ENCODE measurements at regions not wholly inside any gene's neighbourhood (a gene's known extent, or its start where the extent isn't known, plus 50 kb on each side); places are given as distances from the start of the nearest gene placed in this dataset.

DNA sequence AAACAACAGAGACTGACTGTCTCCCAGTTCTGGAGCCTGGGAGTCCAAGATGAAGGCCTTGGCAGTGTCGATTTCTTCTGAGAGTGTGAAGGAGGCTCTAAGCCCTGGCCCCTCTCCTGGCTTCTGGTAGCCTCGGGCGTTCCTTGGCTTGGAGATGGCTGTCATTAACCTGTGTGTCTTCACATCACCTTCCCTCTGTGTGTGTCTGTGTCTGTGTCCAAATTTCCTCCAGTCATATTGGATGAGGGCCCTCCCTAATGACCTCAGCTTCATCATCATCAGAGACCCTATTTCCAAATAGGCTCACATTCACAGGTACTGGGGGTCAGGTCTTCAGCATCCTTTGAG lies 138.3 kb downstream of the TOMM20 start:
- no peak for DNase-seq (ENCODE audit: extremely low read depth in 1 of 2, low read depth in 1 of 2)

GRCh38 chr1:234989479-234990327 lies 138.9 kb downstream of the TOMM20 start:
- no peak for DNase-seq (ENCODE audit: extremely low read depth in 1 of 2, low read depth in 1 of 2)

DNA sequence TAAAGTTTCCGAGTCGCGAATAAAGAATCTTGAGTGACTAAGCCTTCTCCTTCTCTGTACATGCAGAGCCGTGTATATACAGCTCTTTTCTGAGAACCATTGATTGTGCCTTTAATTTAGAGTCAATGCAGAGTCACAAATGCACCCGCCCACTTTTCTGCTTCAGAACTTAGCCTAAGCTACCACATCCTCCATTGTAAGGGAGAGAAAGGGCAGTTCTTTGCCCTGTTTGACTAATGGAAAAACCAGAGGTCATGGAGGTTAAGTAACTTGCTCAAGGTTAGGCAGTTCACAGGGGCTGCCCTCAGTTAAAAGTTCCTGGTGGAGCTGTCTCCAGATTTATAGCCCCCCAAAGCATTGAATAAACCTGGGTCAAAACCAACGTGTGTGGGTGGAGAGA lies 139.6 kb downstream of the TOMM20 start:
- DNase-seq (ENCODE audit: extremely low read depth in 1 of 2, low read depth in 1 of 2): peak in 1 of 2 donors; percentile 63

DNA sequence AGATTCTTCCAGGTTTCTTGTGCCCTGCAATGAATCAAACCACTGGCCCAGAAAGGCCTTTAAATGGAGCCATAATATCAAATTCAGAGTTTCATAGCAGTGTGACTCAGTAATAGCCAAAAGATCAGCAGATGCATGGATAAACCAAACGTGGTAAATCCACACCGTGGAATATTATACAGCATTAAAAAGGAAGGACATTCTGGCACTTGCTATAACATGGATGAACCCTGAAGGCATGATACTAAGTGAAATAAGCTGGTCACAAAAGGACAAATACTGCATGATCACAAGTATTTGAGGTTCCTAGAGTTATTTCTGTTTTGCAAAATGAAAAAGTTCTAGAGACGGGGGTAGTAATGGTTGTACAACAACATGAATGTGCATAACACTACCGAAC lies 140.1 kb downstream of the TOMM20 start:
- no peak for DNase-seq (ENCODE audit: extremely low read depth in 1 of 2, low read depth in 1 of 2)

GRCh38 chr1:234988155-234988517 lies 140.5 kb downstream of the TOMM20 start:
- DNase-seq (ENCODE audit: extremely low read depth in 1 of 2, low read depth in 1 of 2): no peak

DNA sequence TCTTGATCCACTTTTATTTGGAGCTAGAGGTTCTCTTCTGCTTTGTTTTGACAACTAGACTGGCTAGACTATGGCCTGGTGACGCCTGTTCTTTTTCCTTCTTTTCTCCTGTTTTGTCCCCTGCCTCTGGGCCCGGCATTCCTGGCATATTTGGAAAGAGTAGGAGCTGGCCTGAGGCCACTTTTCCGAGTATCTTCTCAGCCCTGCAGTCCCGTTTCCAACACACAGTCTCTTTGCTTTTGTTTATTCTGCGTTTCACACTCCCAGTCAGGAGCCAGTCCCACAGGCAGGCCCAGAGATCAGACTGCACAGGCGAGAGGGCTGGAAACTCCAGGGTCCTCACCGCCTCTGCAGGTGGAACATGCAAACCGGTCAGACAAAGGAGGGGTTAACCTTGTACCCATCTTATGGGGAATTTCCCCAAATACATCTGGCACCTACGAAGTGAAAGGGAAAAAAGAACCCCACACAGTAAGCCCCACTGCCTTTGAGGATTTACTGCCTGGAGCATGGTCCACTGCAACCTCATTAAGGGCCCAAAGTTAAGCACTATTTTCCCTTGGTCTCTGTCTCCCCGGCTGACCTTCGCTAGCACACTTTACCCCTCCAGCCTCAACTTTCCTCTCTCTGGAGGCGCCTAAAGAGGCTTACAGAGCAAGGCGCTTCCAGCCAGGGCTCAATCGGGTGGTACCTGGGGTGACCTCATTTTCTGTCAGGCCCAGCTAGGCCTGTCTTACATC lies 141.1 kb downstream of the TOMM20 start:
- no peak for DNase-seq (ENCODE audit: extremely low read depth in 1 of 2, low read depth in 1 of 2)

GRCh38 chr1:234986750-234987414 lies 141.8 kb downstream of the TOMM20 start:
- DNase-seq (ENCODE audit: extremely low read depth in 1 of 2, low read depth in 1 of 2): no peak

DNA sequence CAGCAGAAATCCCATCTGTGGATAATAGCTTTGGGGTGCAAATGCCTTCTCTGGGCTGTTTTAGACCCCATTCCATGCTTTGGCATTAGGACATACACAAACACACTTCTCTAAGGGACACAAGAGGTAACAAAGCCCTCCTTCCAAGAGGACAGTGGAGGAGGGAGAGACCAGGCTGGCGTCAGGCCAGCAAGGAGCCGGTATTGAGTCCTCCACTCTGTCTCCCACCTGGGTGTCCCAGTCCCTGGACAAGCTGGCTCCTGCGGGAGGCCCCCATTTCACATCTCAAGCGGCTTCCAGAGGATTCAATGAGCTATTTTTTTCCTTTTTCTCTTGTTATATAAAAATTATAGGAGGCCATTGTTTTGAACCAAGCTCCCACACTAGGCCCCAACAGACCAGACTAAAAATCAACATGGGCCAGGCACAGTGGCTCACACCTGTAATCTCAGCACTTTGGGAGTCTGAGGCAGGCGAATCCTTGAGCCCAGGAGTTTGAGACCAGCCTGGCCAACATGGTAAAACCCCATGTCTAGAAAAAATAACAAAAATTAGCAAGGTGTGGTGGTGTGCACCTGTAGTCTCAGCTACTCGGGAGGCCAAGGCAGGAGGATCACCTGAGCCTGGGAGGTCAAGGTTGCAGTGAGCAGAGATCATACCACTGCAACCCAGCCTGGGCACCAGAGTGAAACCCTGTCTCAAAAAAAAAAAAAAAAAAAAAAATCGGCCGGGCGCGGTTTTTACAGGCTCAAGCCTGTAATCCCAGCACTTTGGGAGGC lies 142.9 kb downstream of the TOMM20 start:
- DNase-seq (ENCODE audit: extremely low read depth in 1 of 2, low read depth in 1 of 2): no peak

DNA sequence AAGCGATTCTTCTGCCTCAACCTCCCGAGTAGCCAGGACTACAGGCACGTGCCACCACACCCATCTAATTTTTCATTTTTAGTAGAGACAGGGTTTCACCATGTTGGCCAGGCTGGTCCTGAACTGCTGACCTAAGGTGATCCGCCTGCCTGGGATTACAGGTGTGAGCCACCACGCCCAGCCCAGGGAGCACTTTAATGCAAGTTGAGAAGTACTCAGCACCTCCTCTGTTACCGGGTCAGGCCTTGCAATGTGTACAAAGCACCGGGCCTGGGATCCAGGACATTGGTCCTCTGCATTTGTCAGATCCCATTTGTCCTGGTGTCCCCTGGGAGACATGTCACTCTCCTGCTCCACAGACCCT lies 143.6 kb downstream of the TOMM20 start:
- no peak for DNase-seq (ENCODE audit: extremely low read depth in 1 of 2, low read depth in 1 of 2)

GRCh38 chr1:234983564-234984238 lies 144.9 kb downstream of the TOMM20 start:
- no peak for DNase-seq (ENCODE audit: extremely low read depth in 1 of 2, low read depth in 1 of 2)

DNA sequence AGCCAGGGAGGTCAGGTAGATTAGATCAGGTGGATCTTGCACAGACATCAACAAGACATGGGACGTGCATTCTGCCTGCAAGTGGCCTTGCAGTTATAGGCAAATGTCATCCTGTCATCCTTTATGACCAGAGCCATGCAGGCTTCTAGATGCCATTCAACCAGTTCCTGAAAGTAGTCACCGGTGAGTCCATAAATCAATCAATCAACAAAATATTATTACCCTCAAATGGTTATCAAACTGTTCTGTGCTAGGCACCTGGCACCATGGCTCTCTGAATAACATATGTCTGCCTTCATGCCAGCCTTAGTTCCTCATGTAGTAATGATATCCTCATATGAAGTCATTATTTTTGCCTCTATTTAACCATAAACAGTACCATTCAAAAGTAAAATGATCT lies 146.9 kb downstream of the TOMM20 start:
- DNase-seq (ENCODE audit: extremely low read depth in 1 of 2, low read depth in 1 of 2): no peak

DNA sequence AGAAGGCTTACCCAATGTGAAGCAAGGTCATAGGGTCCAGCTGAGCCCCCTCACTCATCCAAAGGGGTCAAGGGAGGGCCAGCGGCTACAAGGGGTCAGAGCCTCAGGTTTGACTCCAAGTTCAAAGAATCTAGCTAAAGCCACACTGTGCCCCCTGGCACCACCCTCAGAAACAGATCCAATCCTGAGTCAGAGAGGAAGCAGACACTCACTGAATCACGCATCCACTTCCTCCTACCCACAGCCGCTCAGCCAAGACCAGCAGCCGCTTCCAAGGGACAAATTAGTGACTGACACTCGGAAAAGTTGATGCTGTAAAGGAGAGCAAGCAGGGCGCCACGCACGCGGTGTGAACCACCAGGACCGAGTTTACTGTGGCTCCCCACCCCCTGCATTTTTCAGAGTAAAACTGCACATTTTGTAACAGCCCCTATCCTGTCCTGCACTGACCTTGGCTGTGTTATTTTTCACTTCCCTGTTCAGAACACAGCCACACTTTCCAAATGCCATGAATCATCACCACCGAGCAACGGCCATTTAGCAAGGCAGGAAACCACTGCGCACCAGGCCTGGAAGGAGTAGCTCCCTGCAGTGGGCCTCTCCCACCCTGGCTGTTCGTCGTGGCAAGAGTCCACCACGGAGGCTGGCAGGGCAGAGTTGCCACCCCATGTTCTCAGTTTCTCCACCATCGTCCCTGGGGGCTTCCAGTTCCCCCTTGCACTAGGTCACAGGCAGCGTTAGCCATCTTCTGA lies 147.8 kb downstream of the TOMM20 start:
- peak; percentile 66 to 84 for DNase-seq (ENCODE audit: extremely low read depth in 1 of 2, low read depth in 1 of 2)

- DNase-seq (ENCODE audit: extremely low read depth in 1 of 2, low read depth in 1 of 2): no peak
Measured at GRCh38 chr1:234980291-234980644, 148.4 kb downstream of the TOMM20 start.

GRCh38 chr1:234979296-234980279 lies 149.0 kb downstream of the TOMM20 start:
- DNase-seq (ENCODE audit: extremely low read depth in 1 of 2, low read depth in 1 of 2): no peak

- DNase-seq (ENCODE audit: extremely low read depth in 1 of 2, low read depth in 1 of 2): no peak
Measured at GRCh38 chr1:234978397-234979295, 150.0 kb downstream of the TOMM20 start.

DNA sequence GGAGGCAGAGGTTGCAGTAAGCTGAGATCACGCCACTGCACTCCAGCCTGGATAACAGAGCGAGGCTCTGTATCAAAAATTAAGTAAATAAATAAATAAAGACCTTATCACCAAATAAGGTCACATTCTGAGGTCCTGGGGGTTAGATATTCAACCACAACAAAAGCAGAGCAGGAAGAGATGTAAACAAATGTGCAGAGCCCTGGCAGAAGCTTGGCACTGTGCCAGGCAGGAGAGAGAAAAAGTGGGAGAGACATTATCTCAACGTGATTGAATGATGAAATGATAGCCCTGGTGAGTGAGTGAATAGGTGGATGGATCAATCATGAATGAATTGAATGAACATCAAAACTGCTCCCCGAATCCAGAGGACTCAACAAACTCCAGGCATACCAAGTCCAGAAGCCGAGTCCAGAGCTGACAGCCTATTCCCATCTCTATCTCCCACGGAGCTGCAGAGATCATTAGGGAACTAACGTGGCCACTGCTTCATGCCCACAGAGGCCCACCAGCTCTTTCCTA lies 150.7 kb downstream of the TOMM20 start:
- no peak for DNase-seq (ENCODE audit: extremely low read depth in 1 of 2, low read depth in 1 of 2)

GRCh38 chr1:234976861-234977680 lies 151.6 kb downstream of the TOMM20 start:
- DNase-seq (ENCODE audit: extremely low read depth in 1 of 2, low read depth in 1 of 2): no peak

All from stimulated activated CD8-positive, alpha-beta memory T cell treated with anti-CD3 and anti-CD28 coated beads, Interleukin-7, amount 100 ng/mL, for 48 hours (primary cell).